OCI-LY1 (cell line): ENCODE measurements at regions not wholly inside any gene's neighbourhood (a gene's known extent, or its start where the extent isn't known, plus 50 kb on each side); places are given as distances from the start of the nearest gene placed in this dataset.

Source experiments
- H2AFZ ChIP-seq: fragments of 200-600 bp; sonication (generic), shearing (Covaris generic); 2 replicates; pipeline ENCODE4 v1.6.0; 2014; ENCODE audit warnings: antibody characterized with exemption, mild to moderate bottlenecking, low read length
- H3F3A ChIP-seq: fragments of 200-600 bp; sonication (generic), shearing (Covaris generic); 2 replicates; pipeline ENCODE4 v1.6.0; 2014; ENCODE audit warnings: mild to moderate bottlenecking, antibody characterized with exemption, low read length, moderate library complexity; ENCODE audit not compliant: insufficient read depth
- H3K27ac ChIP-seq: fragments of 200-600 bp; sonication (generic); 2 replicates; pipeline ENCODE4 v1.5.1; 2014; ENCODE audit warnings: low read length, mixed run types, mild to moderate bottlenecking, low read depth; ENCODE audit not compliant: poor library complexity, severe bottlenecking
- H3K27me3 ChIP-seq: fragments of 200-600 bp; sonication (generic); 2 replicates; pipeline ENCODE4 v1.6.0; 2014; ENCODE audit warnings: antibody characterized with exemption, mild to moderate bottlenecking, low read length, moderate library complexity; ENCODE audit not compliant: insufficient read depth
- H3K36me3 ChIP-seq: fragments of 200-600 bp; sonication (generic); 2 replicates; pipeline ENCODE4 v1.6.1; 2014; ENCODE audit warnings: mild to moderate bottlenecking, antibody characterized with exemption, low read length, moderate library complexity, mixed read lengths; ENCODE audit not compliant: insufficient read depth
- H3K4me1 ChIP-seq: fragments of 200-600 bp; sonication (generic); 2 replicates; pipeline ENCODE4 v1.5.1; 2014; ENCODE audit warnings: mild to moderate bottlenecking, low read length, moderate library complexity; ENCODE audit not compliant: insufficient read depth, severe bottlenecking
- H3K4me2 ChIP-seq: fragments of 200-600 bp; sonication (generic), shearing (Covaris generic); 2 replicates; pipeline ENCODE4 v1.6.1; 2014; ENCODE audit warnings: low read length
- H3K4me3 ChIP-seq: fragments of 200-600 bp; sonication (generic); 2 replicates; pipeline ENCODE4 v1.5.1; 2014; ENCODE audit warnings: low read length, low read depth, mild to moderate bottlenecking, mixed read lengths; ENCODE audit not compliant: poor library complexity, severe bottlenecking
- H3K79me2 ChIP-seq: fragments of 200-600 bp; shearing (Covaris generic); 2 replicates; pipeline ENCODE4 v1.6.1; 2016; ENCODE audit warnings: mixed run types, low read length, mixed read lengths; ENCODE audit not compliant: insufficient read depth
- H3K9ac ChIP-seq: fragments of 200-600 bp; sonication (generic), shearing (Covaris generic); 2 replicates; pipeline ENCODE4 v1.6.1; 2014; ENCODE audit warnings: mild to moderate bottlenecking, low read length, mixed read lengths
- H3K9me2 ChIP-seq: fragments of 200-600 bp; sonication (generic), shearing (Covaris generic); 2 replicates; pipeline ENCODE4 v1.6.1; 2014; ENCODE audit warnings: low read depth, mild to moderate bottlenecking, low read length, mixed read lengths
- H3K9me3 ChIP-seq: fragments of 200-600 bp; shearing (Covaris generic); 2 replicates; pipeline ENCODE4 v1.6.1; 2014; ENCODE audit warnings: low read length, mixed read lengths
- H4K20me1 ChIP-seq: fragments of 200-600 bp; sonication (generic), shearing (Covaris generic); 2 replicates; pipeline ENCODE4 v1.6.0; 2016; ENCODE audit warnings: mild to moderate bottlenecking, low read length; ENCODE audit not compliant: insufficient read depth
- CTCF ChIP-seq: fragments of 200-600 bp; sonication (generic), shearing (Covaris generic); IDR thresholded peaks from 2 replicates; pipeline ENCODE4 v1.5.1; 2017; ENCODE audit warnings: mild to moderate bottlenecking, antibody characterized with exemption, low read length, moderate library complexity, mixed read lengths
- EZH2 ChIP-seq: fragments of 200-600 bp; sonication (generic), shearing (Covaris generic); IDR thresholded peaks from 2 replicates; pipeline ENCODE4 v1.8.0; 2017; ENCODE audit warnings: borderline replicate concordance, mixed run types, mild to moderate bottlenecking, antibody characterized with exemption, low read length, moderate library complexity, mixed read lengths

- Histone ChIP-seq H3K79me2 (no peaks in the 10 kb centered on the region), H3K36me3 (no peaks in the 10 kb centered on the region), H3K4me2 (no peak overlapping the region), H3K4me1 (no peaks in the 10 kb centered on the region), H3K9me3 (no peaks in the 10 kb centered on the region), H3K9ac (no peak overlapping the region), H3K4me3 (no peak overlapping the region), H4K20me1 (no peaks in the 10 kb centered on the region), H3K27ac (no peak overlapping the region), H3K27me3 (no peaks in the 10 kb centered on the region), H3K9me2 (no peaks in the 10 kb centered on the region), H3F3A (no peaks in the 10 kb centered on the region), H2AFZ (no peak overlapping the region)
- TF ChIP-seq CTCF (no peak), EZH2 (no peak)
Measured at GRCh38 chr14:65926504-65926903, 514.0 kb downstream of the FUT8 start.

GRCh38 chr14:65926935-65927700 lies 514.6 kb downstream of the FUT8 start:
- no peaks in the 10 kb centered on the region for H3K9me2 ChIP-seq
- H3K4me3 ChIP-seq = no peak overlapping the region
- no peak overlapping the region for H3K9ac ChIP-seq
- no peaks in the 10 kb centered on the region for H3F3A ChIP-seq
- no peaks in the 10 kb centered on the region for H3K9me3 ChIP-seq
- no peaks in the 10 kb centered on the region for H3K79me2 ChIP-seq
- TF ChIP-seq EZH2 (no peak), CTCF (no peak)
- H3K4me2 ChIP-seq = no peak overlapping the region
- no peak overlapping the region for H3K27ac ChIP-seq
- no peaks in the 10 kb centered on the region for H3K4me1 ChIP-seq
- H3K27me3 ChIP-seq = no peaks in the 10 kb centered on the region
- no peak overlapping the region for H2AFZ ChIP-seq
- H3K36me3 ChIP-seq = no peaks in the 10 kb centered on the region
- H4K20me1 ChIP-seq = no peaks in the 10 kb centered on the region

GRCh38 chr14:65927931-65928356 lies 515.4 kb downstream of the FUT8 start:
- no peak overlapping the region for H3K4me2 ChIP-seq
- H2AFZ ChIP-seq = no peak overlapping the region
- H3K4me3 ChIP-seq = no peak overlapping the region

More at GRCh38 chr14:65927931-65928356, 515.4 kb downstream of the FUT8 start:
- Histone ChIP-seq H3K27me3 (no peaks in the 10 kb centered on the region), H3K27ac (no peak overlapping the region), H4K20me1 (no peaks in the 10 kb centered on the region), H3K9me2 (no peaks in the 10 kb centered on the region), H3K9me3 (no peaks in the 10 kb centered on the region), H3K79me2 (no peaks in the 10 kb centered on the region), H3K4me1 (no peaks in the 10 kb centered on the region), H3K36me3 (no peaks in the 10 kb centered on the region), H3F3A (no peaks in the 10 kb centered on the region), H3K9ac (no peak overlapping the region)
- TF ChIP-seq EZH2 (no peak), CTCF (no peak)
